ENCODE measurements at regions not wholly inside any gene's neighbourhood (a gene's known extent, or its start where the extent isn't known, plus 50 kb on each side); places are given as distances from the start of the nearest gene placed in this dataset.
A peak's percentile ranks its signal among the peaks of the same experiment; 100 is the strongest.

- Histone ChIP-seq H3K4me2 (ENCODE audit: insufficient read depth in 1 of 2, low read depth in 2 of 2, low read length in 2 of 2) (no peak overlapping the region), H3K36me3 (ENCODE audit: control insufficient read depth in 2 of 4, insufficient read depth in 4 of 4, low read length in 3 of 4) (no peaks in the 10 kb centered on the region), H3K4ac (replicated peaks; ENCODE audit: insufficient read length, low read depth, low read length) (no peak overlapping the region), H3K23ac (ENCODE audit: insufficient read length) (no peak overlapping the region), H3K27me3 (replicated peaks in 1 of 4; ENCODE audit: control insufficient read depth in 3 of 4, extremely low read depth in 1 of 4, insufficient read depth in 3 of 4, low read length in 3 of 4) (no peaks in the 10 kb centered on the region), H3K14ac (ENCODE audit: insufficient read length) (no peak overlapping the region), H3K27ac (ENCODE audit: low read depth, low read length) (no peak overlapping the region), H2BK20ac (ENCODE audit: low read length) (no peak overlapping the region), H3K18ac (ENCODE audit: extremely low read depth, low read length) (no peak overlapping the region; the same call in 1 of the 2 replicates), H3K56ac (replicated peaks; ENCODE audit: insufficient read length, low read depth, low read length) (no peak overlapping the region), H3K23me2 (ENCODE audit: low read depth, low read length) (no peaks in the 10 kb centered on the region), H3K79me2 (ENCODE audit: control insufficient read depth in 1 of 2, insufficient read depth in 2 of 2, low read length in 2 of 2) (no peaks in the 10 kb centered on the region), H2BK15ac (ENCODE audit: low read length) (no peak overlapping the region), H2BK5ac (ENCODE audit: low read depth, low read length) (no peak overlapping the region), H4K8ac (ENCODE audit: extremely low read depth, insufficient read depth, low read length) (no peak overlapping the region), H2AK5ac (ENCODE audit: low read depth, low read length) (no peak overlapping the region), H4K91ac (replicated peaks; ENCODE audit: insufficient read length, low read length) (no peak overlapping the region), H4K5ac (ENCODE audit: insufficient read length, low read depth, low read length) (no peak overlapping the region), H3K4me3 (ENCODE audit: extremely low read depth in 1 of 4, insufficient read depth in 2 of 4, low read depth in 3 of 4, low read length in 4 of 4) (no peak overlapping the region), H3K9me3 (ENCODE audit: insufficient read depth in 2 of 2, low read depth in 1 of 2, low read length in 1 of 2) (no peaks in the 10 kb centered on the region), H4K20me1 (replicated peaks in 1 of 2; ENCODE audit: control insufficient read depth in 1 of 2, insufficient read depth in 2 of 2, low read length in 2 of 2) (no peaks in the 10 kb centered on the region), H2BK12ac (ENCODE audit: low read depth, low read length) (no peak overlapping the region), H3K79me1 (ENCODE audit: low read depth, low read length) (no peaks in the 10 kb centered on the region), H2AFZ (ENCODE audit: low read length) (peak overlapping the region; percentile 99), H3K9ac (replicated peaks in 1 of 4; ENCODE audit: extremely low read depth in 1 of 4, low read depth in 3 of 4, low read length in 3 of 4) (no peak overlapping the region), H2BK120ac (replicated peaks; ENCODE audit: low read depth, low read length) (no peak overlapping the region), H3K4me1 (replicated peaks in 1 of 4; ENCODE audit: control insufficient read depth in 3 of 4, insufficient read depth in 4 of 4, low read length in 3 of 4) (peaks cover 0 to 4% (median under 1%) of the 10 kb centered on the region in 4 experiments; a peak in 2 of 7 replicates)
- peak in 1 of 2 experiments; percentile 45 for DNase-seq (ENCODE audit: low read depth in 1 of 2, low spot score in 2 of 2)
- ChIA-PET POLR2A (ENCODE audit: partially characterized antibody) (no interaction called here), CTCF (ENCODE audit: partially characterized antibody) (interaction anchor here (0.6 to 2.0 kb wide), 3 partner anchors 16 to 161 kb away, joined by 3 to 4 read pairs (median 3); no protein-coding TSS in a partner anchor)
- peak; percentile 28 to 41; a peak in 3 of 4 replicates for TF ChIP-seq RAD21 (IDR thresholded peaks at IDR 0.05 in 1 of 2, conservative IDR thresholded peaks at IDR 0.05 in 1 of 2; ENCODE audit: low read depth in 2 of 2, low read length in 2 of 2)
- TF ChIP-seq PHF8 (conservative IDR thresholded peaks at IDR 0.05; ENCODE audit: low read depth, low read length) = no peak
- TF ChIP-seq, protein P1, sequence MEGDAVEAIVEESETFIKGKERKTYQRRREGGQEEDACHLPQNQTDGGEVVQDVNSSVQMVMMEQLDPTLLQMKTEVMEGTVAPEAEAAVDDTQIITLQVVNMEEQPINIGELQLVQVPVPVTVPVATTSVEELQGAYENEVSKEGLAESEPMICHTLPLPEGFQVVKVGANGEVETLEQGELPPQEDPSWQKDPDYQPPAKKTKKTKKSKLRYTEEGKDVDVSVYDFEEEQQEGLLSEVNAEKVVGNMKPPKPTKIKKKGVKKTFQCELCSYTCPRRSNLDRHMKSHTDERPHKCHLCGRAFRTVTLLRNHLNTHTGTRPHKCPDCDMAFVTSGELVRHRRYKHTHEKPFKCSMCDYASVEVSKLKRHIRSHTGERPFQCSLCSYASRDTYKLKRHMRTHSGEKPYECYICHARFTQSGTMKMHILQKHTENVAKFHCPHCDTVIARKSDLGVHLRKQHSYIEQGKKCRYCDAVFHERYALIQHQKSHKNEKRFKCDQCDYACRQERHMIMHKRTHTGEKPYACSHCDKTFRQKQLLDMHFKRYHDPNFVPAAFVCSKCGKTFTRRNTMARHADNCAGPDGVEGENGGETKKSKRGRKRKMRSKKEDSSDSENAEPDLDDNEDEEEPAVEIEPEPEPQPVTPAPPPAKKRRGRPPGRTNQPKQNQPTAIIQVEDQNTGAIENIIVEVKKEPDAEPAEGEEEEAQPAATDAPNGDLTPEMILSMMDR (IDR thresholded peaks at IDR 0.05; ENCODE audit: control extremely low read depth in 1 of 3, insufficient read depth in 1 of 3, low read depth in 1 of 3, low read length in 3 of 3) = peak in 2 of 3 experiments; percentile 6 to 12; a peak in 1 of 4 replicates
- 82% methylated on average over 4 of the region's 4 CpGs; no CpG with 5 or more reads in 1 of the 2 experiments for WGBS, 2 experiments (ENCODE audit: extremely low coverage in 1 of 2, insufficient coverage in 1 of 2, insufficient read length in 1 of 2, insufficient replicate concordance in 2 of 2, low coverage in 1 of 2, low lambda C conversion rate in 2 of 2, missing lambda C conversion rate in 1 of 2)
- FAIRE-seq = no peak
These were observed 1239.3 kb downstream of the SORCS1 start for GRCh38 chr10:105925045-105925785.
